ENCODE measurements at regions not wholly inside any gene's neighbourhood (a gene's known extent, or its start where the extent isn't known, plus 50 kb on each side); places are given as distances from the start of the nearest gene placed in this dataset.

DNA sequence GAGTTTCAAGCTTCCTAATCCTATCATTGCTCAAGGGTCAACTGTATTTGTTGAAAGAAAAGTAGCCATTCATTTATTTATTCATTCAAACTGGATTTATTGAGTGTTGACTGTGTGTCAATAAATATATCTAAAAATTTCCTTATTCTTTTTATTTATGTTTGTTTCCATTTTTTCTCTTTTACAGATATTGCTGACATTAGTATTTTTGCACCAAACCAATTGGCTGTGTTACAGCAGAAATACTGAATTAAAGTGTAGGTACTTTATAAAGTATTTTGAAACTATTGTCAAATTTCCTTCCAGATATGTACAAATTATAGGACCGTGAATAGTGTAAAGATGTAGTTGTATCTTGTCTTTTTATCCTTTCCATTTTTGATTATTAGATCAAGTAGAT, 692.0 kb upstream of the SLC10A2 start:
- DNase-seq, result no peak

DNA sequence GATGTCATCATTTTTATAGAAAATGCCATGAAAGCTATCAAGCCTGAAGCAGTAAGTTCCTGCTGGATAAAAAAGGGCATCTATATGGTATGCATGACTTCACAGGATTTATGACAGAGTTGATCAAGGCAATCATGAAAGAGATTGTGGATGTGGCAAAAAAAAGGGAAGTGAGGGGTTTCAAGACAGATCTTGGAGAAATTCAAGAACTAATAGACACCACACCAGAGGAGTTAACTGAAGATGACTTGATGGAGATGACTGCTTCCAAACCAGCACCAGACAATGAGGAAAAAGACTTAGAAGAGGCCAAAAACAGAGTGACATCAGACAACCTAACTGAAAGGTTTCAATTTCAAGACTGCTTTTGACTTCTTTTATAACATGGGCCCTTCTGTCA, 691.1 kb upstream of the SLC10A2 start:
- no peak for DNase-seq

DNA sequence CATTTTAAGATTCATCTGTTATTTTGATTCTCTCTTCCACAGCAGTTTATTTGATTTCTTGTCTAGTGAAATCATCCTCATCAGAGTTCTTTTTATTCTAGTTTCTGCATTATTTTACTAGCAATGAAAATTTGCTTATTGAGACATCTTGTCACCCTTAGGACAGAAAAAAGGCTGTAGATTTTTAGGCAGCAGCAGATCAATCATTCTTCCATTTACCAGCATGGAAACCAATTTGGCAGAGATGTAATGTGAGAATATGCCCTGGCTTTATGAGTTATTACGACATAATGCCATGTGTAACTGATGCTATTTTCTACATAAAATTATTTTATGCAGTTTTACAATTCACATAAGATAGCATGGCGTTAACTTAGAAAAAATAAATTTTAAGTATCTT, 688.6 kb upstream of the SLC10A2 start:
- no peak for DNase-seq

DNA sequence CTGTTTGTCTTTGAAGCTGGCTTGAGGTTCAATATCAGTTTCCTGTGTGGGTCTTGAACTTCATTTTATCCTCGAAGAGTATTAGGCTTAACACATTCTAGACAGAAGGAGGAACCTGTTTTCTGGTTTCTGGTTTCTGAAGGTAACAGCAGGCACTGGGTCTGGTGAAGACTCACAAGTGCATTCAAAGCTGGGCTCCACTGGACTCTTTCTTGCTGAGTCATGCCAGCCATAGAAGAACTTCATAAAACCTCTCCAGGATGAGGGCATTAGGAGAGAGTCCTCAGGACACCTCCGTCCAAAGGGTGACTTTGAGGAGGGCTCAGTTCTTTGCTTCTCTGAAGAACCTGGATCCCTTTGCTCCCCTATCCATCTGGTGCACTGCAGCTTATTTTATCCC, 668.6 kb upstream of the SLC10A2 start:
- no peak for DNase-seq

DNA sequence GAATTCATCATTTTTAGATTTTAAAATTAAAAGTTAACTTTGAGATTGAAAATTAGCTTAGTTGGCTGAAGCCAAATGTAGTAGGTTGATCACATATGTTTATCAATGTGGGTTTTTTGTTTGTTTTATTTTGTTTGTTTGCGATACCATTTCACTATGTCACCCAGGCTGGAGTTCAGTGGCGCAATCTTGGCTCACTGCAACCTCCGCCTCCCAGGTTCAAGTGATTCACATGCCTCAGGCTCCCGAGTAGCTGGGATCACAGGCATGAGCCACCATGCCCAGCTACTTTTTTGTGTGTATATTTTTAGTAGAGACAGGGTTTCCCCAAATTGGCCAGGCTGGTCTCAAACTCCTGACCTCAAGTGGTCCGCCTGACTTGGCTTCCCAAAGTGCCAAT, 665.7 kb upstream of the SLC10A2 start:
- DNase-seq, result no peak

DNA sequence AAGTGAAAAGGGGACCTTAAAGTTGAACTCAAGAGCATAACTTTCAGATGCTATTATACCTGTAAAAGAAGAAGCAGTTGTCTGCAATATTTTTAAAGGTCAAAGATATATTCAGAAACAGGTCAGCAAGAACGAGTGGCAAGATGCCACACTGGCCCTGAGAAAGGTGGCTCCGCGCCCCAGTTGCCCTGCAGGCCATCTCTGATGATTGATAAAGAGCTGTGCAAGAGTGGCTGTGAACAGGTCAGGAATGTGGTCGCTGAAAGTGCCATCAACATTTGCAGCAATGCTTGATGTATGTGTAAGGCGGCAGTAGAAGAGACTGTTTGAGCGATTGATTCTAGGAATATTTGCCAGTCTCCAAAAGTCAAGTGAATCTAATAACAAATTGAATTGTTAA, 664.2 kb upstream of the SLC10A2 start:
- no peak for DNase-seq

DNA sequence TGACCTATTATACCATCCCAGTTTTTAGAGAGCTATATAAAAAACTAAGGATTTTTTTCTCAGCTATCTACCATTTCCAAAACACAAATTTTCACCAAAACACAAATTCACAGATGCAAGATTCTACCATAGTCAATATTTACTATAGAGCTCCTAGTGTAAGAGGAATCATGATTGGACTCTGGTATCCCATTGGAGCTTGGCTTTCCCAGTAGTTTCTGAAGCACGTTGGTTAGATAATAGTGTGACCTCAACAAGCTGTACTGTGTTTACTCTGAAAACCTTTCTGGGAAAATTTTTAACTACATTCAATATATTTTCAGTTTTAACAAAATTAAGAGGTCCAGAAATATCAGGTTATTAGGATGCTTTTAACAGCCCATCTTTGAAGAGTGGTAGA, 660.6 kb upstream of the SLC10A2 start:
- DNase-seq, result no peak

DNA sequence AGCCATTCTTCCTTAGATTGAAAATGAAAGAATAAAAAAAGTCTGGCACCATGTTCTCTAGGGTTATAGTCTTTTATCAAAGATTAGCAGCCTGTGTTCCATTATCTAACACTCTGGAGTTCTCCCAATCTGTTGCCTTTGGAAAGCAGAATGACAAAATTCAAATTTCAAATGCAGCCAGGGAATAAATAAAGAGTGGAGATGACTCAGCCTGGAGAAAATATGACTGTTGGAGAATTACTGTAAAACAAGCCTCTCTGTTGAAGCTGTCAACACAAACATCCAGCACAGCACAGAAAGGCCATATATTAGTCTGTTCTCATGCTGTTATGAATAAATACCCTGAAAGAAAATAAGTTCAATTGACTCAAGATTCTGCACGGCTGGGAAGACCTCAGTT, 650.5 kb upstream of the SLC10A2 start:
- DNase-seq, result no peak

DNA sequence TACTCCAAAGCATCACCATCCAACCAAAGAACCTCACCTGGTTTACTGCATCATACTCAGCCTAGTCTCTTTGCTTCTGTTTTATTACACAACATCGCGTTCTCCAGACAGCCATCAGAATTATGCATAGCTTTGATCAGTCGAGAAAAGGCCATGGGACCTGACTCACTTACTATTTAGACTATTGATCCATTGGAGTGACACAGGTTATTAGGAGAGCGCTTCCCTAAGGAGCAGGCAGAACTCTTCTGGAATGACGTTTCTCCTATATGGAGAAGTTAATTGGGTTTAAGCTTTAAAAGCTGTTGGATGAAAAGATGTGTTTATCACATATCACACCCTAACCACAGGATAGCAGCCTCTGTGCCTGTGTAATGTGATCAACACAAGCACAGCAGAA, 649.1 kb upstream of the SLC10A2 start:
- no peak for DNase-seq

DNA sequence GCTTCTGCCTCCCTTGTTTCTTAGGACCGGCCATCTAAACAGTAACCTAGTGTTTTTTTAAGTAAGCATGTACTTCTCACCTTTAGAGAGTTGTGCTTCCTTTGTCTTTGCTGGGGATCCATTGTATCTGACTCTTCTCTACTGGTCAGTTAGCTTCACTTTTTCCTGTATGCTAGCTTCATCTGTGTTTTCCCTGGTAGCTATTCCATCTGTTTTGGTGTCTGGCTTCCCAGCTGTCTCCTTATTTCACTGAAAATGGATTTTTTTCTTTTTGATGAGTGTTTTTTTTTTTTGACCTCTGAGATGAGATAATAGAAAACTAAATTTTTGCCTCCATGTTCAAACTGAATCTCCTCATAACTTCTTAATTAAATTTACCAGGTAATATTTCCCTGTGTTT, 637.0 kb upstream of the SLC10A2 start:
- DNase-seq, result no peak

DNA sequence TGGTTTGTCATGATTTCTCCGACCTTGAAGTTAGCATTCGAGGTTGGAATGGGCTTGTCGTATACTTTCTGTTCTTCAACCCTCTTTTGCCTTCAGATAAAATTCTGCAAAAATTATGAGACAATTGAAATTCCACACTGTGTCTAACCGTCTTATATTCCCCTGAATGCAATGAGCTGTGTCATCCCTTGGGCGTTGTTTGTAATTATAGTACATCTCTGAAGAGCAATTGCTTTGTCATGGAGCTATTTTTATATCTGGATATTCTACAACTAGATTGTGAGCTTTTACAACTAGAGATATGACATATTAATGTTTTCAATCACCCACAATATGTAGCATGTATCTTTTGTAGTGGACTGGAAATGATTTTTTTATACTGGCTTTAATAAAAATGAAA, 631.8 kb upstream of the SLC10A2 start:
- DNase-seq, result no peak

DNA sequence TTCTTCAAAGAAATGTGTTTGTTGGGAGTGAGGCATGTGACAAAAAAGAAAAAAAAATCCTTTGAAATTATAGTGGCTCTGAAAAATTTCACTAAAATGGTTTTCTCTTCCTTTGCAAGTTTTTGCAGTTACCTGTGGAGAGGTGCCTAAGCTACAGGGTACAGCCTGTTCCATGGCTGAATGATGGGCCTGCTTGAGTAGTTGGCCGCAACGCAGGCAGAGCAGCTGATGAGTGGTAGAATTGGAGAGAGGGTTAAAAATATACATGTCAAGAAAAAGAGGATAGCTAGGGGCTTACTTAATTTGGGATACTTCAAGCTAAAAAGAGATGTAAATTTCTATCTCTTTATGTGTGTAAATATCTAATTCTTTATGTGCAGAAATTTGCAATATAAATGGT, 629.1 kb upstream of the SLC10A2 start:
- no peak for DNase-seq

DNA sequence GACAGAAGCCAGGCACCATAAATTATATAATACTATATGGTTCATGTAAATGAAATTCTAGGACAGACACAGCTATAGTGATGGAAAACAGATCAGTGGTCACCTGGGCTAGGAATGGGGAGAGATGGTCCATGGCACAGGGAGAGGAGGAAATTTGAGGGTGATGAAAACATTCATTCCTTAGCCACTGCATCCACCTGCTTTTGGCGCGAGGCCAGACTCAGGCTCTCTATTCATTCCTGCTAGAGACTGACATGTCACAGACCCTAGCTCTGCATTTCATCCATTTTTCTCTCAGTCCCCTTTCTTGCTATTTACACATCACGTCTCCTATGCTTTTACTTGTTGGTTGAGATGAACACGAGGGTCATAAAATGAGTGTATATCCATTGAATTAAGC, 628.3 kb upstream of the SLC10A2 start:
- no peak for DNase-seq

DNA sequence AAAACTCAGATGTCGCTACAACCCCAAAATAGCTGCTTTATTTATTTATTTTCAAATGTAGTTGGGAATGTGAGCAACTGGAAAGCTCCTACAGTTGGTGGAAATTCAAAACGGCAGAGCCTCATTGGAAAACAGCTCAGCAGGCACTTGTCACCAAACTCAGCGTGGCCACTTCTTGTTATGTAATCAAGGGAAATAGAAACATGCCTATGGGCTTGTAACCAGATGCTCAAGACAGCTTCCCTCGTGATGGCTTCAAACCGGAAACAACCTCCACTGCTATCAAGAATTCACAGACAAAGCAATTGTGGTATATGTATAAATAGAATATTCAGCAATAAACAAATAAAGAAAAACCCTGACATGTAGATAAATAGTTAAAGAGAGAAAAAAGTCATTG, 627.8 kb upstream of the SLC10A2 start:
- no peak for DNase-seq

DNA sequence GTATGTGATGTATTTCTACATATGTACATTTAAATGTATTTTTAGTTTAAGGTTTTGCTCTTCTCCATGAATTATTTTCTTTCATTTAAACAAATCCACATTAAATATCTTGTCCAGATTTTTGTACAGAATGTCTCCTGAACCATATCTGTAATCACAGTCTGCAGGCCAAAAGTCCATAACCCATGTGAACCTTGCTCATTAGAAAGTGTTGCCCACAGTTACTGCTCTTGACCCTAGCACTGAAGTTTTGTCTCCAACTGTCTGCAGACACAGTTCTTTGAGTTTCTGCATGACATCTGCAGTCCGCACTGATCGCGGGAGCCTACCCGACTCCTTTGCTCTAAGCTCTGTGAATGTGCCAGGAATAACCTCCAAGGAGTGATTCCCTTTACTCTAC, 626.2 kb upstream of the SLC10A2 start:
- DNase-seq, result no peak

DNA sequence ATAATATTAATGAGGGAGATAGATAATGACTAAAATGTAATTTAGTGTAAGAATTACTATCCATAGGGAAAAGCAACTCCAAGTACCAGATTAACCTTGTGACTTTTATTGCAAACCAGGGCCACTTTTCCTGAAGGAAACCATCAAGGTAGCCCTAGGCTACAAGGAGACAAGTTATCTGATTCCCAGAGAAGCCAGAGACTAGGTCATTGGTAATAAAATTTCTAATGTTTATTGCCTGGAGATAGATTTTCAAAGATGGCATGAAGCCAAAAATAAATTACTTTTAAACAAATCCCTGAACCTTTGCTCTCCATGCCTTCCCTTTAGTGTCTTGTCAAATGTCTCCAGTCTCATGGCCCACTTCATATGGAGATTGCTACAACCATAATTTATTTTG, 610.1 kb upstream of the SLC10A2 start:
- DNase-seq, result no peak

DNA sequence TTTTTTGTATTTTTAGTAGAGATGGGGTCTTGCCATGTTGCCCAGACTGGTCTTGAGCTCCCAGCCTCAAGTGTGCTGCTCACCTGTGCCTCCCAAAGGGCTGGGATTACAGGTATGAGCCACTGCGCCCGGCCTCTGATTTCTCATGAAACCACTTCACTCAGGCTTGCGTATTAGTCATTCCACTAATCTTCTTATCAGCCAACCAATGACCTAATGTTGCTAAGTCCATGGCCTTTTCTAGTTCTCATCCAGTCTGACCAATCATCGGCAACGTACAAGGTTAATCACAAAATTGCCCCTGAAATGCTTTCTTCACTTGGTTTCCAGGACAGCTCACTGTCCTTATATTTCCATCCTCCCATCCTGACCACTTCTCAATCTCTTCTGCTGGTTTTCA, 605.3 kb upstream of the SLC10A2 start:
- no peak for DNase-seq

DNA sequence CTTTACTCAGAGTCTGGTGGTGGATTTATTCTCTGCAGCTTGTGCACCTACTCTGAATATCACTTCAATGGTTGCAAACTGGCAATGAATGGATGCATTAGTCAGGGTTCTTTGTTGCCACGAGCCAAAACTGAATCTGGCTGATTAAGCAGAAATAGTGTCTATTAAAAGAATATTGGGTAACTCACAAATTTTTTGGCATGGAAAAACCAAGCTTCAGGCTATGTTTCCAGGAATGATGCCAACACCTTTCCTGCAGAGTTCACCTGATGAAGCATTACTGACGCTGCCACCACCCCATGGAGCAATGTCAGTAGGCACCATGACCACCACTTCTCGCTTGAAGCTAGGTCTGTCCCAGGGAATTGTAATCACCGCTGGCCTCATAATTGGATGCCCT, 597.8 kb upstream of the SLC10A2 start:
- no peak for DNase-seq

DNA sequence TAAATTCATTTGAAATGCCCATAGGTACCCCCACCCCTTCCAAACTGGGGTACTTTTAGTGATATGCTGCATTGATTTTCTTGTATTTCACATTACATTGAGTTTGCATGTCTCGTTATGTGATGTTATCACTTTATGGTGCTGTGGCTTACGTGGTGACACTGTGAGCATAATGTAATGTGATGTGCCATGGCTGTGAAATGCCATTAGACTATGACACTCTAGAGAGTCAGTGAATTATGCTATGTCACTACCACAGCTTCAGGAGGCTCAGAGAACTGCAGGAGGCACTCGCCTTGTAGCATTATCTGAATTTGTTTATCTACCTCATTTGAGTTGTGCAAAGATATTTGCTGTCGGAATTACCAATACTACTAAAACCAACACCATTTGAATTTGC, 590.1 kb upstream of the SLC10A2 start:
- DNase-seq, result no peak

DNA sequence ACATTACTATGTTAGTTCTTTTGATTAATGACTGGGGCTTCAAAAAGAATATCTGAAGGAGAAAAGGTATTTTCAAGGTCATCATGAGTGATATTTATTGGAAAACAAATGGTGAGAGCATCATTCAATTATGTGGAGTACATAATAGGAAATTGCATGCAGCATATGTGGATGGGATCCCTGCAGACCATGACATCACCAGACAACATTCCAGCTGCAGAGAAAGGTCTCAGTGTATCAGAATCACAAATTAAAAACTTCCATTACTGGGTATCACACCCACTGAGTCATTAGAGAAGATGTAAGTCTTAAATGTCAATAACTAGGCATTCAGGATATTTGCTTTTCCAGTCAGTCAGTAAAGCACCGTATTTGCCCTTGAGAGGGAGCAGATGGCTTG, 574.4 kb upstream of the SLC10A2 start:
- DNase-seq, result no peak

DNA sequence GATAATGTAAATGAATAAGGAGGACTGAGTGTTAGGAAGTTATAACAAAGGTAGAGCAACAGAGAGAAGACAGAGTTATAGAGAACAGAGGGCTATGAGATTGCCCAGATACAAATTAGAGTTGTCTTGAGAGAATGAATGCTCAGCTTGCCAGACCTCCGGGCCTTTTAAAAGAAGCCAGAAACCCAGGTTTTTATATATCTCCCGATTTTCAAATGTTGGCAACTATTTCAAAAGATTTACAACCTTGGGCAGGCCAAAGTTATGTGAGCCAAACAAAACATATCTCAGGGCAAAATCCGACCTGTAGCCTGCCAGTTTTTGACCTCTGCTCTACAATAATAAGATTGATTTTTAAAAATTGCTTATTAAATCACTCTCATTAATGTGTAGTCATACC, 573.1 kb upstream of the SLC10A2 start:
- DNase-seq, result no peak

DNA sequence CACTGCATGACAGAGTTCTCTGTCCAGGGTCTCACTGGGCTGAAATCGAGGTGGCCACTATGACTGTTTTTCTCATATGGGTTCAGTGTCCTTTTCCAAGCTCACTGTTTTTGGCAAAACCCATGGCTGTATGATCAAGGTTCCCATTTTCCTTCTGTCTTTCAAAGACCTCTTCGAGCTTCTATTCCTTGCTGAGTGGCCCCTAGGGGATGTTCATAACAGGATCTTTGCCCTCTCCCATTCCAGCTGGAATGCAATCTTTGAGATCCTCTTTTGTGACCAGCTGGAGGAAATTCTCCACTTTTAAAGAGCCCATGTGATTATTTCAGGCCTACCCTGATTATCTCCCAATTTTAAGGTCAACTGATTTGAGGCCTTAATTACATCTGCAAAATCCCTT, 572.5 kb upstream of the SLC10A2 start:
- DNase-seq, result no peak

DNA sequence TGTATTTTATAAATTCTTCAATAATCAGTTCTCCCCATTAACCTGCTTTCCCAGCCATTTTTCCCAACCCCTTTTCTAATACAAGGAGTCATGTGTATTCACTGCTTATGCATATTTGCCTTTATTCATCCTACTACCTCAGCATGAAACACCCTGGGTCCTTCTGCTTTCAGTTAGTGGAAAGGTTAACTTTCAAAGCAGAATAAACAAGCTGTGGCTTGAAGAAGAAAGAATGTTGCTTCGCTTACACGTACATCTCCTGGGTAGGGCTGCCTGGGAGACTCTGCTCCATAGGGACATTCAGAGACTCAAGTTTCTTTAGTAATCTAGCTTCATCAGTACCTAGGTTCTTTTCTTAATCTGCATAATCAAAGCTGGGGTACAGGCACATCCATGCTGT, 567.8 kb upstream of the SLC10A2 start:
- DNase-seq, result no peak

DNA sequence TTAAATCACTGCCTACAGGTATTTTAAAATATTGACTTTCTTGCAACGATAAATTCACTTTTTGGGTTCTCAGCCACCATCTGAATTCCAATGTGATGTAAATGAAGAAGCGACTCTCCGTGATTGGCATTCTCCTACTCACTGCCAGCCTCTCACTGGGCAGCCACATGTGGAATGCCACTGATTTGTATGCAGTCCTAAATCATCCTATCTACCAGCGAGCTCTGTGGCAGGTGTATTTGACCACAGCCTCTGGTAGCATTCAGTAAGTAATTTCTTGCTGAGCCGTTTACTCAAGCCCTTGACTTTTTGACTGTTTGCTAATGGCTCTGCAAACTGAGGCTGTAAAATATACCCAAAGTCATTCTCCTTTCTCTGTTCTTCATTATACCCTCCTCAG, 559.0 kb upstream of the SLC10A2 start:
- no peak for DNase-seq

DNA sequence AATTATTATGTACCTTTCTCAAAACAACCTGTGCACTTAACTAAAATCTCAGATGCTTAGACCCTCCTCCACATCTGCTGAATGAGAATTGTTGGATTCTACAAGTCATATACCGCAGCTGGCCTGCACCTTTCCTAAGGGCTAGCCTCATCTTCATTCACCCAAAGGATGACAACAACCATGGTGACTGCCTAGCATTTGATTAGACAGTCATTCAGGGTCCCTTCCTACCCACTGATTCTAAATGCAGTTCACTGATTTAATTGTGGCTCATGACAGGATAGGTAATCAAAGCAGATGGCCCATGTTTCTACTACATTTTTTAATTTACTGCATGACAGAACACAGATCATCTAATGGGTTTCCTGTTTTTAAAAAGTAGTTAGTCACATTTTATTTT, 551.9 kb upstream of the SLC10A2 start:
- no peak for DNase-seq

DNA sequence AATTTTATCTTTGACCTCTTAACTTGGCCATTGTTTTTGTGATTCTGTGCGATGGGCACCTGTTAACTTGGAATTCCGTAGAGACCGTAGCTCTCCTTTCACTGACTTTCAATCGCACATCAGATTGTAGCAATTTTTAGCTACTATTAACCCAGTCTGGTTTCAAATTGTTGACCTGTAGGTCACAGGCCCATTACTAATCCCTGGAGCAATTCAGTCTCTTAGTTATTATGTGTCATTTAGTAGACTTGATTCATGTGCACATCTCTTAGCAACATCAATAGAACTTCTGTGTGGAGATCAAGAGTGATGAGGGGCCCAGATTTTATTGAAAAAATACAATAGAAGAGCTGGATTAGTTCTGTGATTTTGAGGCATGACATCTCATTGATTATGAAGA, 549.6 kb upstream of the SLC10A2 start:
- DNase-seq, result no peak

DNA sequence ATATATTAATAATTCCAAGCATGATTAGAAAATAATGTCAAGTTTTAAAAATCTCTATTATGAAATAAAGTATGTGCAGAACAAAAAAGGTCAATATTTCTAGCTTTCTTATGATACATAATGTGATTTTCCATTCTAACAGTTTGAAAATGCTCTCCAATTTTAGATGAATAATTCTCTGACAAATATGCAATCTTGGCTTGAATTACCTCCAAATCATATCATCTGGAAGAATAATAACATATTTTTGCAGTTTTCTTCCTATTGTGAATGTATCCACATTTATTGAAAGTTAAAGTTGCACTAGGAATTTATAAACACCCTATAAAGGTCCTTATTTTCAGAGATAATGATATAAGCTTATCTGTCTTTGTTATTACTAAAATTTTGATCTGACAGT, 548.5 kb upstream of the SLC10A2 start:
- DNase-seq, result no peak
